ENCODE measurements at regions not wholly inside any gene's neighbourhood (a gene's known extent, or its start where the extent isn't known, plus 50 kb on each side); places are given as distances from the start of the nearest gene placed in this dataset.

- DNase-seq = no peak
Measured at GRCh38 chr4:18815081-18815778, 793.7 kb upstream of the LCORL start.

GRCh38 chr4:18813771-18814170, 792.2 kb upstream of the LCORL start:
- DNase-seq = no peak

- no peak for DNase-seq
Measured at GRCh38 chr4:18813055-18813454, 791.5 kb upstream of the LCORL start.

GRCh38 chr4:18803781-18804180, 782.2 kb upstream of the LCORL start:
- DNase-seq = no peak

- DNase-seq = no peak
Measured at GRCh38 chr4:18798123-18798522, 776.6 kb upstream of the LCORL start.

- no peak for DNase-seq
Measured at GRCh38 chr4:18795794-18796193, 774.2 kb upstream of the LCORL start.

GRCh38 chr4:18777190-18777930, 755.8 kb upstream of the LCORL start:
- DNase-seq = no peak

- DNase-seq = no peak
Measured at GRCh38 chr4:18767921-18768320, 746.4 kb upstream of the LCORL start.

GRCh38 chr4:18756671-18757070, 735.1 kb upstream of the LCORL start:
- DNase-seq = no peak

- no peak for DNase-seq
Measured at GRCh38 chr4:18754180-18754579, 732.6 kb upstream of the LCORL start.

GRCh38 chr4:18751083-18751482, 729.5 kb upstream of the LCORL start:
- DNase-seq = no peak

GRCh38 chr4:18749391-18749790, 727.8 kb upstream of the LCORL start:
- no peak for DNase-seq

- DNase-seq = no peak
Measured at GRCh38 chr4:18736551-18736950, 715.0 kb upstream of the LCORL start.

GRCh38 chr4:18735740-18736268, 714.2 kb upstream of the LCORL start:
- no peak for DNase-seq

GRCh38 chr4:18734405-18734804, 712.9 kb upstream of the LCORL start:
- no peak for DNase-seq

- DNase-seq = no peak
Measured at GRCh38 chr4:18733961-18734360, 712.4 kb upstream of the LCORL start.

GRCh38 chr4:18722748-18723191, 701.2 kb upstream of the LCORL start:
- DNase-seq = no peak

- DNase-seq = no peak
Measured at GRCh38 chr4:18698119-18698883, 676.7 kb upstream of the LCORL start.

- no peak for DNase-seq
Measured at GRCh38 chr4:18695733-18696527, 674.4 kb upstream of the LCORL start.

GRCh38 chr4:18691431-18692200, 670.1 kb upstream of the LCORL start:
- DNase-seq = no peak

GRCh38 chr4:18690291-18690955, 668.9 kb upstream of the LCORL start:
- DNase-seq = no peak

All from NCI-H2171 (cell line).